ENCODE measurements at regions not wholly inside any gene's neighbourhood (a gene's known extent, or its start where the extent isn't known, plus 50 kb on each side); places are given as distances from the start of the nearest gene placed in this dataset.

GRCh38 chr17:34527908-34528470 lies 51.4 kb upstream of the TMEM132E start:
- no peak for DNase-seq (ENCODE audit: low spot score)

DNA sequence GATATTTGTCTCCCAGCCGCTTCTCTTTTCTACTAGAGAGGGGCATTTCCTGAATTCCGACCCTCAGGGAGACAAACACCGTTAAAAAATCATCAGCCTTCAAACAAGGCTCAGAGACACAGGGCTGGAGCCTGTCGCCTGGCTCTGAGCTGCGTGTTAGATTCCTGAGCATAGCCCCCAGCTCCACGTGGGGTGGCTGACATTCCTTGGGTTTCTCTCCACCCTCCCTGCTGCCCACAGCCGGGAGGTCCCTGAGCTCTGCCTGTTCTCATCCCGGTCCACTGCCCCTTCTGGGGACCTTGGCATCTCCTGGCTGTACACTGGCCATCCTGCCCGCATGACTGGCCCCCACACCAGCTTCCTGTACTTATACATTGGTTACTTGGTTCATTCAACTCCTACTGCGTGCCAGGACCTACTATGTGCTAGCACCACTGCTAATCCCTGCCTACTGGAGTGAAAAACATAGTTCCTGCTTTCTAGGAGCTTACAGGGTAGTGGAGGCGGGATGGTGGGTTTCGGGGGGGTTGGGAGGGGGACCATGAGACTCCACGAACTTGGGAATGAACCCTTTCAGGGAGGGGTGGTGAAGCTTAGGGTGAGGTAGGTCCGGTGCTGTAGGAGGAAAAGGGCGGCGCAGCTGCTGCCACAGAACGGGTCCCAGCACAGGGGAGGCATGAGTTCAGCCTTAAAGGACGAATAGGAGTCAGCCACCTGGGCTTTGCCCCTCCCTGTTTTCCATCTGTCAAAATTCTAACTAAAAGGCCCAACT lies 52.1 kb upstream of the TMEM132E start:
- no peak for DNase-seq (ENCODE audit: low spot score)

DNA sequence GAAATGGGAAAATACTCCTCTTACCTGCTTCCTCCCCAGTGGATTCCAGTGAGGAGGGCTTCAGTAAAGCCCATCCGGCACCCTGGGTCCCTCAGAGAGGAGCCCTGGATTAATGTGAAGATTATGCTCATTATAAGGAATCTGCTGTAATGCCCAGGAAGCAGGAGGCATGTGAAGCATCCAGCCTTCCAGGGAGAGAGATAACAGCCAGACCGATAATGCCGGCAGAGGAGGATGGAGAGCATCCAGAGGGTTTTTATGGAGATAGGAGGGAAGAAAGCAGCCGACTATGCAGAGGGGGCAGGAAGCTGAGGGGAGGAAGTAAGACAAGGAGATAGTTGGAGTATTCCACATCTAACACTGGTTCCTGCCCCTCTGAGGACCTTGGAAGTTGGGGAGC lies 53.7 kb upstream of the TMEM132E start:
- DNase-seq (ENCODE audit: low spot score): no peak

DNA sequence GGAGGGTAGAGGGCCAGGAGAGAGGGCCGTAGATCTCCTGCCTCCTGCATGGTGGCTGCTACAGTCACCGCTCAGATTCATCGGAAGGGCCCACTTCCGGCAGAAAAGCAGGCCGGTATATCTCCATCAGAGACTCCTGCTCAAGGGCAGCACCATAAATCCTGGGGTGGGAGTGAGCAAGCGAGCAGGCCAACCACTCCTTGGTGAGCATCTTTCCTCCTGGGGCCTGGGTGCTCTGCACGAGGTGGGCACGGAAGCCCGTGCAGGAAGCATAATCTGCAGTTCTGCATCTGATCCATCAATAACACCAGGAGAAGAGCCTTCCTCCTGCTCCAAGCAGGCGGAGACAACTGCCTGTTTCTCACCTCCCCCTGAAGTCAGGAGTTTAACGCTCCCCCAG lies 57.4 kb upstream of the TMEM132E start:
- DNase-seq (ENCODE audit: low spot score): no peak

DNA sequence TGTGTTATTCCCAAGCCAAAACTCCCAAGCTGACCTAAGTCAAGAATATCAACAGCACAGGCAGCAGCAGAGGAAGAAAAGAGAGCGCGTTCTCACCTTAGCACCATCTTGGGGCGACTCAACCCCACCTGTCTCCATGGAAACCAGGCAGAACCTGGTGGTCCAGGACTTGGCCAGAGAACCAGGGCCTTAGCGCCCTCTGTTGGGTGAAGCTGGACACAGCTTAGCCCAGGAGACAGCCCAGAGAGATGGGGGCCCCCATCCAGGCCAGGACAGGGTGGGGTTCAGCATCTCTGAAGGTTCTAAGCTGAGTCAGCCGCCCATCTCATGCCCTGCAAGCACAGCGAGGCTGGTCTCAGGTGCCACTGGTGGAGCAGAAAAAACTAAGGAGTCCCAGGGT lies 60.1 kb upstream of the TMEM132E start:
- no peak for DNase-seq (ENCODE audit: low spot score)

DNA sequence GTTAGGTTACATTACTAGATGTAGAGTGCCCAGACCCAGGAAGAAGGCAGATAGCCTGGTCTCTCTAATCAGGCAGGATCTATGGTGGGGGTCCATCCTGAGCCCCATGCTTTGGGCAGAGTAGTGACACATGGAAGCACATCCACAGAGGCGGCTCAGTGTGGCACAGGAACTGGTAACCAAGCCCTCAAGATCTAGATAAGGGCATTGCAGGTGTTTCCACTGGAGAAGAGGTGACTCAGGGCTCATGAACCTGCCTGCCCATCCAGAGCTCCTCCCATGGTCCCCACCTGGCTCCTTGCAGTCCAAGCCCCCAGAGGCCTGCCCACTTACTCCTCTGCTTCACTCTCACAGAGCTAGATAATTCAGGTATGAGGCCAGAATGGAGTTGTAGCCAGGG lies 62.0 kb upstream of the TMEM132E start:
- no peak for DNase-seq (ENCODE audit: low spot score)

GRCh38 chr17:34511931-34512330 lies 67.5 kb upstream of the TMEM132E start:
- DNase-seq (ENCODE audit: low spot score): no peak

GRCh38 chr17:34511265-34511664 lies 68.1 kb upstream of the TMEM132E start:
- no peak for DNase-seq (ENCODE audit: low spot score)

- no peak for DNase-seq (ENCODE audit: low spot score)
These were observed 74.4 kb upstream of the TMEM132E start for GRCh38 chr17:34504814-34505484.

- no peak for DNase-seq (ENCODE audit: low spot score)
These were observed 75.7 kb upstream of the TMEM132E start for GRCh38 chr17:34503528-34504195.

DNA sequence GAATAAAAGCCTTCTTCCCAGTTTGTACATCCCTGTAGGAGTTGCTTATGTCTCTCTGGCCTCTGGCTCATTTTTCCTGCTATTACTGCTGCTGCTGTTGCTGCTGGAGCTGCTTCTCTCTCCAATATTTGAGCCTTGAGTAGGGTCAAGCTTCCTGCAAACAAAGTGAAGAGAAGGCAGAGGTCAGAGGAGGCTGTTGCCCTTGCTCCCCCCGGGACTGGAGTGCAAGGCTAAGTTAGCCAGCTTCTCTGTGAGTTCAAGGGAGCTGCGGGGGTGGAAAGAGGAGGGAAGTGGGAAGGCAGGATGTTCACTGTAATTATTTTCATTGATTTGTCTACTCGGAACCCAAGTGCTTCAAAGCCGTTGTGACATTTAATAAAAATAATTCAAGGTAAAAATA lies 77.0 kb upstream of the TMEM132E start:
- DNase-seq (ENCODE audit: low spot score): no peak

GRCh38 chr17:34499576-34499975 lies 79.8 kb upstream of the TMEM132E start:
- DNase-seq (ENCODE audit: low spot score): no peak

DNA sequence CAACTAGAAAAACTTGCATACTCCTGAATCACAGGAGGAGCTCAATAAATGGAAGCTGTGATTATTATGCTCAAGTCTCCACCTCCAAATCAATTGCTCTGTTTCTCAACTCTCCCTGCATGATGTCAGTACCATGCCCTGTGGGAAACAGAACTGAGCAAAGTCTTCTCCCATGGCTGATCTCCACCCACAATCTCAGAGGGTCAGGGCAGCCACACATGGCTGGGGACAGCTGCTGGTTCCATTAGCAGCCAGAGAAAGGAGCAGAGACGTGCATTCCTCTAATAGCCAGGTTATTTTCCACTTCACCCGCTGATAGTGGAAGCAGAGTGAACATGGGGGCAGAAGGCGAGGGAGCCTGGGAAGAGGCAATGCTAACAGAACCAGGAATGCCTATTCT lies 85.5 kb upstream of the TMEM132E start:
- DNase-seq (ENCODE audit: low spot score): no peak

DNA sequence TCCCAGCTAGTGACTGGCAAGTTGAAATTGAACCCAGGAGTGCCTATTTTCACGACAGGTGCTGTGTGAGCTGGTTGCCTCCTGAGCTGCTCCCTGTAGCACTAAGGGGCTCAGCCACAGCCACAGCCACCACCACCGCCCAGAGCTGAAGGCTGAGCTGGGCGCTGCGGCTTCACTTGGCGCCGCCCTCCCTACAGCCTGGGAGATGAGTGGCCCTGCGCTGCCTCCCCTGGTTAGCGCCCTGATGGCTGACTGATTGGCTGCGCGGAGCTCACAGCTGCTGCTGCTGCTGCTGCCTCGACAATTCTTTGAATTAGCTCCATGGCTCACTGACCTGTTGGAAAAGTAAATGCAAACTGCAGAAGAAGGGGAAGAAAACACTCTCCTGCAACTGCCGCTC lies 91.8 kb upstream of the TMEM132E start:
- DNase-seq (ENCODE audit: low spot score): no peak

DNA sequence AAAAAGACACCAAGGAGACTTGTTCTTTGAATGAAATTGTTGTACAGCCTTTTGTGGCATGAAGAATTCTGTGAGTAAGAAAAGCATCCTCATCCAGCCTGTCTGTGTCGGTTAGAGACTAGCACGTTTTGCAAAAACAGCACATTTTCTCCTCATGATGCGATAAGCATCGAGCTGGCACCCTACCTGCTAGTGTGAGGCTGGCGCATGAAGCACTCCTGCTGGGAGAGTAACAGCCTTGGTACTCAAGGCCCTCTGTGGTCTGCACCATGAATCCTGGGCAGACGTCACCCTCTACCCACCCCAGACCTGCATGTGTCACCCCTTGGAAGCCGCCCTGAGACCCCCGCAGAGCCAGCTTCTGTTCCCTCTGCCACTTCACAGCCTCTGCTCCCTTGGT lies 92.6 kb upstream of the TMEM132E start:
- DNase-seq (ENCODE audit: low spot score): no peak

GRCh38 chr17:34485999-34486398 lies 93.4 kb upstream of the TMEM132E start:
- DNase-seq (ENCODE audit: low spot score): no peak

DNA sequence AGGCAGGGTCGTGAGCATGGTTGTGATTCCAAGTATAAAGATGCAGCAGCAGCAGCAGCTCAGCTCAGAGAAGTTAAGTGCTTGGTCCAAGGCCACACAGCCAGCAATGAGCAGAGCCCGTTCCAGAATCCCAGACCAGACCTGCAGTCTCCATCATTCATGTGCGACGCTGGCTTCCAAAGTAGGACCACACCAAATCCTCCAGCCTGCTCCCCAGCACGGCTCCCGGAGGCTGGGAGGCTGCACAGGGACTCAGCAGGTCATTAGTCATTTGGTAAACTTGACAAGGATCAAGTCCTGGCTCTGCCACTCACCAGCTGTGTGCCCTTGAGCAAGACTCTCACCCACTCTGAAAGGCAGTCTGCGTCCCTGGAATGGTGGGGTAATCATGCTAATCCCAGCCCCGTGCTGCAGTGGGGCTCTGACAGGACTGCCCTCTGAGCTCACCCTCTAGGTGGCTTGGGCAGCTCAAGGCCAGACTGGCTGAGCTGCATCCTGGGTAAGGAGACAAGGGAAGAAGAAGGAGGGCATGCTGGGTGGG lies 95.1 kb upstream of the TMEM132E start:
- DNase-seq (ENCODE audit: low spot score): no peak

- DNase-seq (ENCODE audit: low spot score): no peak
These were observed 96.7 kb upstream of the TMEM132E start for GRCh38 chr17:34482730-34483129.

- no peak for DNase-seq (ENCODE audit: low spot score)
These were observed 97.6 kb upstream of the TMEM132E start for GRCh38 chr17:34481779-34482178.

DNA sequence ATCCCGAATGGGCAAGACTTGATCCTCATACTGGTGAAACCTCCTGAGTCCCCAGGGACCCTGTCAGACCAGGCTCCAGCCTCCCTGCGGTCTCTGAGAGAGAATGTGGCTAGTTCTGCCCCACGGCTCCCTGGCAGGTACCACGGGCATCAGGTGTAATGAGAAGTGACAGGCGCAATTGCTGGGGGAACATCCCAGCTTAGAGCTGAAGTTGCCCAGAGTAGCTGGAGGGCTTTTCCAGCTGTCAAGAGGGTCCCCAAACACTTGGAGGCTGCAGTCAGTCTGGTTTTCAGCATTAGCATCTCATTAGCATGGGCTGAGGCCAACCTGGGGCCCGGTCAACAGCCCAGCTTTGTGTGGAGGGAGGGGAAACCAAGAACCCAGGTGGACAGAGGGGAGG lies 100.0 kb upstream of the TMEM132E start:
- DNase-seq (ENCODE audit: low spot score): no peak

DNA sequence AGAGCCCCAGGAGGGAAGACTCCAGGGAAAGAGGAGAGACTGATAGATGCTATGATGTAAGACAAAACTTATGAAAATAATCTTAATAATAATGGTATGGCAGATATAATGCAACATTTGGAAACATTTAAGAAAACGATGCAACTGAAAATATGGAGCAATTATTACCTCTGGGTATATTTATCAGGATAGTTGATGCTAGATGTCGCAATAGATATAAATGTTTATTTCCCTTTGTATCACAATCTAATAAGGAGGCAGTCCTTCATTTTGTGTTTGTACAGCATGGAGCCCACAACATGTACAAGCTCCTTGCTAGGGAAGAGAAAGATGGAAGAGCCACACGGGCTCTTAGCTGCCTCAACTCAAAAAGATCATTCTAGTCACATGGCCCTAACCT lies 101.1 kb upstream of the TMEM132E start:
- no peak for DNase-seq (ENCODE audit: low spot score)

GRCh38 chr17:34475296-34475695 lies 104.1 kb upstream of the TMEM132E start:
- no peak for DNase-seq (ENCODE audit: low spot score)

DNA sequence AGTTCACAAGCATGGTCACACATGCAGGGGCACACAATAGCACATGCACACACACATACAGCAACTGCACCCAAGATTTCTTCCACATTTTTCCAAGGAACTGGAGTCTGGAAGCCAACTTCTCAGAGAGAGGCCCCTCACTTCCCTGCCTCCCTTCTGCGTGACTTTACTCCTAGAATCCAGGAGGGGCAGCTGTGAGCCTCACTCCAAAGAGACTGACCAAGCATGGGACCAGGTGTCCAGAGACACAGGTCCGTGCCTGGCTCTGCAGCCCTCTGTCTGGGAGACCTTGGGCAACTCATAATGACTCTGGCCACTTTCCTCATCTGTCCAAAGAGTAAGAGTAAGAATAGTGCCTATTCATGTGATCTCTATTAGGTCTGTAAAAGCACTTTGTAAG lies 104.7 kb upstream of the TMEM132E start:
- DNase-seq (ENCODE audit: low spot score): no peak

All from AG20443 (cell line).